Activated T-cell treated with anti-CD3 and anti-CD28 coated beads, Interleukin-2, amount 50 U/mL, for 24 hours (primary cell): ENCODE measurements at regions not wholly inside any gene's neighbourhood (a gene's known extent, or its start where the extent isn't known, plus 50 kb on each side); places are given as distances from the start of the nearest gene placed in this dataset.

Experiments used
- DNase-seq: peaks from one replicate; pipeline ENCODE4 v3.0.0-alpha.2; 2020
- H3K27ac Mint-ChIP-seq: 2 replicates; pipeline ENCODE4 v1.8.0; 2020; ENCODE audit warnings: mild to moderate bottlenecking, mixed read lengths
- H3K27me3 Mint-ChIP-seq: 2 replicates; pipeline ENCODE4 v1.8.0; 2020; ENCODE audit warnings: mixed read lengths
- H3K36me3 Mint-ChIP-seq: 2 replicates; pipeline ENCODE4 v1.8.0; 2020; ENCODE audit warnings: low read depth, mixed read lengths
- H3K4me1 Mint-ChIP-seq: 2 replicates; pipeline ENCODE4 v1.8.0; 2020; ENCODE audit warnings: low read depth, mixed read lengths
- H3K4me3 Mint-ChIP-seq: 2 replicates; pipeline ENCODE4 v1.8.0; 2020; ENCODE audit warnings: mild to moderate bottlenecking, moderate library complexity, mixed read lengths
- H3K9me3 Mint-ChIP-seq: 2 replicates; pipeline ENCODE4 v1.8.0; 2020; ENCODE audit warnings: mixed read lengths

GRCh38 chr15:96735632-96736240 is 405.2 kb downstream of the NR2F2 start:
- no peaks in the 10 kb centered on the region for H3K36me3 Mint-ChIP-seq

GRCh38 chr15:96736384-96736783 is 405.9 kb downstream of the NR2F2 start:
- DNase-seq = no peak
- no peak overlapping the region for H3K4me3 Mint-ChIP-seq
- H3K27ac Mint-ChIP-seq = no peak overlapping the region
- no peaks in the 10 kb centered on the region for H3K36me3 Mint-ChIP-seq
- no peaks in the 10 kb centered on the region for H3K4me1 Mint-ChIP-seq
- peaks cover 6% of the 10 kb centered on the region for H3K9me3 Mint-ChIP-seq
- H3K27me3 Mint-ChIP-seq = no peaks in the 10 kb centered on the region

More at GRCh38 chr15:96735632-96736240, 405.2 kb downstream of the NR2F2 start:
- Mint-ChIP-seq H3K9me3 (peaks cover 6% of the 10 kb centered on the region), H3K4me1 (no peaks in the 10 kb centered on the region), H3K4me3 (no peak overlapping the region), H3K27me3 (no peaks in the 10 kb centered on the region), H3K27ac (no peak overlapping the region)
- DNase-seq = no peak

GRCh38 chr15:96737408-96737807 is 406.9 kb downstream of the NR2F2 start:
- peaks cover 6% of the 10 kb centered on the region for H3K9me3 Mint-ChIP-seq
- no peaks in the 10 kb centered on the region for H3K36me3 Mint-ChIP-seq

GRCh38 chr15:96746665-96747064 is 416.2 kb downstream of the NR2F2 start:
- H3K36me3 Mint-ChIP-seq = no peaks in the 10 kb centered on the region
- no peaks in the 10 kb centered on the region for H3K27me3 Mint-ChIP-seq
- H3K9me3 Mint-ChIP-seq = no peaks in the 10 kb centered on the region
- H3K4me1 Mint-ChIP-seq = no peaks in the 10 kb centered on the region
- H3K27ac Mint-ChIP-seq = no peak overlapping the region
- no peak for DNase-seq
- no peak overlapping the region for H3K4me3 Mint-ChIP-seq

More at GRCh38 chr15:96737408-96737807, 406.9 kb downstream of the NR2F2 start:
- Mint-ChIP-seq H3K4me3 (no peak overlapping the region), H3K27ac (no peak overlapping the region), H3K27me3 (no peaks in the 10 kb centered on the region), H3K4me1 (no peaks in the 10 kb centered on the region)
- DNase-seq = no peak

GRCh38 chr15:96747291-96747690 is 416.8 kb downstream of the NR2F2 start:
- Mint-ChIP-seq H3K27ac (no peak overlapping the region), H3K9me3 (no peaks in the 10 kb centered on the region), H3K27me3 (no peaks in the 10 kb centered on the region), H3K4me3 (no peak overlapping the region), H3K36me3 (no peaks in the 10 kb centered on the region), H3K4me1 (no peaks in the 10 kb centered on the region)
- DNase-seq = no peak

GRCh38 chr15:96750361-96750760 is 419.9 kb downstream of the NR2F2 start:
- Mint-ChIP-seq H3K36me3 (no peaks in the 10 kb centered on the region), H3K9me3 (peaks cover 2% of the 10 kb centered on the region), H3K27ac (no peak overlapping the region), H3K4me1 (no peaks in the 10 kb centered on the region), H3K4me3 (no peak overlapping the region), H3K27me3 (no peaks in the 10 kb centered on the region)
- no peak for DNase-seq

GRCh38 chr15:96756146-96756545 is 425.6 kb downstream of the NR2F2 start:
- H3K36me3 Mint-ChIP-seq = no peaks in the 10 kb centered on the region

GRCh38 chr15:96756656-96757055 is 426.2 kb downstream of the NR2F2 start:
- no peak for DNase-seq
- Mint-ChIP-seq H3K9me3 (peaks cover 7% of the 10 kb centered on the region), H3K4me1 (no peaks in the 10 kb centered on the region), H3K4me3 (no peak overlapping the region), H3K27ac (no peak overlapping the region), H3K36me3 (no peaks in the 10 kb centered on the region), H3K27me3 (no peaks in the 10 kb centered on the region)

More at GRCh38 chr15:96756146-96756545, 425.6 kb downstream of the NR2F2 start:
- Mint-ChIP-seq H3K27me3 (no peaks in the 10 kb centered on the region), H3K27ac (no peak overlapping the region), H3K4me3 (no peak overlapping the region), H3K4me1 (no peaks in the 10 kb centered on the region), H3K9me3 (peaks cover 7% of the 10 kb centered on the region)
- DNase-seq = no peak

- H3K27me3 Mint-ChIP-seq = no peaks in the 10 kb centered on the region
- peaks cover 5% of the 10 kb centered on the region for H3K9me3 Mint-ChIP-seq
- DNase-seq = no peak
- H3K27ac Mint-ChIP-seq = no peak overlapping the region
- H3K4me1 Mint-ChIP-seq = no peaks in the 10 kb centered on the region
- H3K4me3 Mint-ChIP-seq = no peak overlapping the region
- no peaks in the 10 kb centered on the region for H3K36me3 Mint-ChIP-seq
Measured at GRCh38 chr15:96762566-96762965, 432.1 kb downstream of the NR2F2 start.

- Mint-ChIP-seq H3K27me3 (no peaks in the 10 kb centered on the region), H3K4me1 (no peaks in the 10 kb centered on the region), H3K36me3 (no peaks in the 10 kb centered on the region), H3K9me3 (peaks cover under 1% of the 10 kb centered on the region), H3K27ac (no peak overlapping the region), H3K4me3 (no peak overlapping the region)
- DNase-seq = no peak
Measured at GRCh38 chr15:96764501-96764900, 434.0 kb downstream of the NR2F2 start.

GRCh38 chr15:96764946-96765345 is 434.4 kb downstream of the NR2F2 start:
- H3K36me3 Mint-ChIP-seq = no peaks in the 10 kb centered on the region
- no peak overlapping the region for H3K27ac Mint-ChIP-seq
- no peaks in the 10 kb centered on the region for H3K4me1 Mint-ChIP-seq
- DNase-seq = no peak
- H3K9me3 Mint-ChIP-seq = no peaks in the 10 kb centered on the region
- H3K4me3 Mint-ChIP-seq = no peak overlapping the region
- no peaks in the 10 kb centered on the region for H3K27me3 Mint-ChIP-seq

- no peaks in the 10 kb centered on the region for H3K4me1 Mint-ChIP-seq
- H3K27me3 Mint-ChIP-seq = peaks cover 3% of the 10 kb centered on the region
- no peaks in the 10 kb centered on the region for H3K36me3 Mint-ChIP-seq
- DNase-seq = no peak
- no peak overlapping the region for H3K27ac Mint-ChIP-seq
- no peak overlapping the region for H3K4me3 Mint-ChIP-seq
- H3K9me3 Mint-ChIP-seq = no peaks in the 10 kb centered on the region
Measured at GRCh38 chr15:96766366-96766765, 435.9 kb downstream of the NR2F2 start.

- no peaks in the 10 kb centered on the region for H3K9me3 Mint-ChIP-seq
- peaks cover 3% of the 10 kb centered on the region for H3K27me3 Mint-ChIP-seq
- no peaks in the 10 kb centered on the region for H3K4me1 Mint-ChIP-seq
- H3K36me3 Mint-ChIP-seq = no peaks in the 10 kb centered on the region
- H3K27ac Mint-ChIP-seq = no peak overlapping the region
- DNase-seq = no peak
- no peak overlapping the region for H3K4me3 Mint-ChIP-seq
Measured at GRCh38 chr15:96767703-96768434, 437.4 kb downstream of the NR2F2 start.

GRCh38 chr15:96768435-96768789 is 437.9 kb downstream of the NR2F2 start:
- Mint-ChIP-seq H3K27ac (no peak overlapping the region), H3K36me3 (no peaks in the 10 kb centered on the region), H3K27me3 (peaks cover 3% of the 10 kb centered on the region), H3K4me1 (no peaks in the 10 kb centered on the region), H3K4me3 (no peak overlapping the region), H3K9me3 (no peaks in the 10 kb centered on the region)
- no peak for DNase-seq

GRCh38 chr15:96771035-96771434 is 440.5 kb downstream of the NR2F2 start:
- no peak for DNase-seq
- Mint-ChIP-seq H3K4me3 (no peak overlapping the region), H3K9me3 (no peaks in the 10 kb centered on the region), H3K27ac (no peak overlapping the region), H3K4me1 (no peaks in the 10 kb centered on the region), H3K36me3 (no peaks in the 10 kb centered on the region), H3K27me3 (peaks cover 3% of the 10 kb centered on the region)
